ENCODE measurements at regions not wholly inside any gene's neighbourhood (a gene's known extent, or its start where the extent isn't known, plus 50 kb on each side); places are given as distances from the start of the nearest gene placed in this dataset.
"Not testable (repeated sequence)": the region's sequence is repeated elsewhere in the genome, so short reads cannot be mapped to it uniquely, and the experiment has no call there.

DNA sequence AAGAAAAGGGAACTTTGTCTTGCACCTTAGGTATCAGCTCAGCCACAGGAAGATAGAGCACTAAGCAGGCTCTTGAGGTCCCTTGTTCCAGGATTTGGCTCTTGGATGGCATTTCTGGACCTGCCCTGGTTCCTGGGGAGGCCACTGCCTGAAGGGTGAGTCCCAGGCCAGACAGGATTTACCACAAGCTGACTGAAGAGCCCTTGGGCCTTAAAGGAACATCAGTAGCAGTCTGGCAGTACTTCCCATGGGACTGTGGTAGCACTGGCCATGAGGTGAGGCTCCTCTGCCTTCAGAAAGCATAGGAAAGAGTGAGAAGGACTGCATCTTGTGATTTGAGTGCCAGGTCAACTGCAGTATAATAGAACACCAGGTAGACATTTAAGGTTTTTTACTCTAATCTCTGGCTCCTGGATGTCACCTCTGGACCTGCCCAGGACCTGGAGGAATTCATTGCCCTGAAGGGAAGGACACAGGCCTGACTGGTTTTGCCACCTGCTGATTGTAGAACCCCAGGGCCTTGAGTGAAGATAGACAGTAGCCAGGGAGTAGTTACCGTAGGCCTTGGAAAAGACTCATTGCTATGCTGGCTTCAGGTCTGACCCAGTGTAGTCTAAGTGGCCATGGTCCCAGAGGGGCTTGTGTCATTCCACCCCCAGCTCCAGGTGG lies 154.4 kb upstream of the CREB1 start:
- in situ Hi-C loops (cut with HindIII; ENCODE audit: low pct_unique_long_range_greater_than_20kb, low sequenced_read_pairs): no loop called here
- DNase-seq (ENCODE audit: low read depth): no peak

DNA sequence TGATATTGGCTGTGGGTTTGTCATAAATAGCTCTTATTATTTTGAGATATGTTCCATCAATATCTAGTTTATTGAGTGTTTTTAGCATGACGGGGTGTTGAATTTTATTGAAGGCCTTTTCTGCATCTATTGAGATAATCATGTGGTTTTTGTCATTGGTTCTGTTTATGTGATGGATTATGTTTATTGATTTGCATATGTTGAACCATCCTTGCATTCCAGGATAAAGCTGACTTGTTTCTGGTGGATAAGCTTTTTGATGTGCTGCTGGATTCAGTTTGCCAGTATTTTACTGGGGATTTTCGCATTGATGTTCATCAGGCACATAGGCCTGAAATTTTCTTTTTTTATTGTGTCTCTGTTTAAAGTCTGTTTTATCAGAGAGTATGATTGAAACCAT lies 151.1 kb upstream of the CREB1 start:
- in situ Hi-C loops (cut with HindIII; ENCODE audit: low pct_unique_long_range_greater_than_20kb, low sequenced_read_pairs); DNase-seq (ENCODE audit: low read depth): not testable (repeated sequence)

DNA sequence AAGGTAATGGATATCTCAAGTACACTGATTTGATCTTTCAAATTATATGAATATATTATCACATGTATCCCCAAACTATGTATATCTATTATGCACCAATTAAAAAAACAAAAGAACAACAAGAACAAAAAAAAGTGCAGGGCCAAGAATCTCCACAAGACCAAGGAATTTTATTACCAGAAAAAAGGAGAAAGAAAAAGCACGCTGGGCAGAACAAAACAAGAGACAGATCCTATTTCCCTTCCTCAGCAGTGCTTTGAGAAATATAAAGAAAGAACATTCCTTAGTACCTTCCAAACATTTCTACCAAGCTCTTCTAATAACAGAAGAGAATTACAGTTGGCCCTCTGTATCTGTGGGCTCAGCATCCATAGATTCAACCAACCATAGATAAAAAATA lies 144.7 kb upstream of the CREB1 start:
- in situ Hi-C loops (cut with HindIII; ENCODE audit: low pct_unique_long_range_greater_than_20kb, low sequenced_read_pairs): no loop called here
- DNase-seq (ENCODE audit: low read depth): no peak

DNA sequence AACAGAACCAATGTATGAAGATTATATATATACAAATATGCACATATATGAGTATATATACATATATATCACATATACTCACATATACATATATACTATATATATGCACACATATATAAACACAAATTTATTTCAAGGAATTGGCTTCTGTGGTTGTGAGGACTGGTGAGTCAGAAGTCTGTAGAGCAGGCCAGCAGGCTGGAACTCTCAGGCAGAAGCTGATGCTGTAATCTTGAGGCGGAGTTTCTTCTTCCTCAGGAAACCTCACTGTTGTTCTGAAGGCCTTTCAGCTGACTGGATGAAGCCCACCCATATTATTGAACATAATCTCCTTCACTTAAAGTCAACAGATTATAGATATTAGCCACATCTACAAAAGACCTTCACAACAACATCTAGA lies 143.9 kb upstream of the CREB1 start:
- in situ Hi-C loops (cut with HindIII; ENCODE audit: low pct_unique_long_range_greater_than_20kb, low sequenced_read_pairs): no loop called here
- DNase-seq (ENCODE audit: low read depth): no peak

DNA sequence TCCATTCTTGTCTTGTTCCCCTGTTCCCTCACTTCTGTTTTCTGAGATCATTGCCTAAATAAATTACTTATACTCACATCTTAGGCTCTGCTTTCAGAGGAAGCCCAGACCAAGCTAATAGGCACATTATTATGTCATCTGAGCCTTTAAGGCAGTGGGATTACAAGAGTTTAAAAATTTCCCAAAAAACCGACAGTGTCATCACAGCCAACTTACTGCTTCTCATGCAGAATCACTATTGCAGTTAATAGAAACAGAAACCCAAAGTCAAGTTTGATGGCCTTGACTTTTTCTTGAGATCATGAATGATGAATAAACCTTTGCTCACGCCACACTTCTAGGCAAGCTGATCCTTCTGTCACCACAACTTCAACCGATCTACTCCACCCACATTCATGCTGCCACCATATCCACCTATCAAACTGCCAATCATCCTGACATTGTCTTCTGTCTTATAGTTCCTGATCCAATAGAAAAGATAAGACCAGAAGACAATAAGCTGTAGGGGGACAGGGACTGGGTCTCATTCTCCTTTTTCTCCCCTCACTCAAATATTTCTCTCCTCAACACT lies 142.7 kb upstream of the CREB1 start:
- no peak for DNase-seq (ENCODE audit: low read depth)
- in situ Hi-C loops (cut with HindIII; ENCODE audit: low pct_unique_long_range_greater_than_20kb, low sequenced_read_pairs): no loop called here

DNA sequence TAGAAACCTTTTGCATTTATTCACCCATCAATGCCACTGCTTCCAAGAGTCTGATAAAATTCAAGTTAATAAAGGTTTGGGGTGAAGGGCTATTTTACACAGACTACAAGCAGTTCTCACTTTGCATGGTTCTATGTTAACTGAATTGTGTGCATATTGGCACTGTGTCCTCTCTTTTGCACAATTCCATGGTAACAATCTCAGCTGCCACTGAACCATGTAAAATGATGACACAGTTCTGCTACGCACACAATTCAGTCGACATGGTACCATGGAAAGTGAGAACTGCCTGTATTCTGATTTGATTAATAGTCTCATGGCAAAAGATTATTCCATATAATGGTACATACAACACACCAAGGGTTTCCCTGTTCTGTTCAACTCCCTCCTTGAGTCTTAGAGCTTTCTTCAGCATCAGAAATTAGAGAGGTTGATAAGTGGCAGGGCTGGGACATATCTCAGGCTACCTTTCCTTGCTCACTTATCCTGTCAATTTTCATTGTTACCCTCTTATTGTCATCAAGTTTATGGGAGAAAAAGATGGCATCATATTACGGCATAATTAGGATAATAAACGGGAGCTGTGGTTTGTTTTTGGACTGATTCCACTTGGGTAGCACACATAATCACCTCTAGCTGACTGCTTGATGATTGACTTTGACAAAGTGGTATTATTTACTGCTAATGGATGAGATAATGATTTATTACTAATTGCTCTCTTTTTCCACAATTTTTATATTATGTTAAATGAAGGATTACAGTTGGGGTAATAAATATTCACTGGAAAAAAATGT lies 139.3 kb upstream of the CREB1 start:
- no peak for DNase-seq (ENCODE audit: low read depth)

DNA sequence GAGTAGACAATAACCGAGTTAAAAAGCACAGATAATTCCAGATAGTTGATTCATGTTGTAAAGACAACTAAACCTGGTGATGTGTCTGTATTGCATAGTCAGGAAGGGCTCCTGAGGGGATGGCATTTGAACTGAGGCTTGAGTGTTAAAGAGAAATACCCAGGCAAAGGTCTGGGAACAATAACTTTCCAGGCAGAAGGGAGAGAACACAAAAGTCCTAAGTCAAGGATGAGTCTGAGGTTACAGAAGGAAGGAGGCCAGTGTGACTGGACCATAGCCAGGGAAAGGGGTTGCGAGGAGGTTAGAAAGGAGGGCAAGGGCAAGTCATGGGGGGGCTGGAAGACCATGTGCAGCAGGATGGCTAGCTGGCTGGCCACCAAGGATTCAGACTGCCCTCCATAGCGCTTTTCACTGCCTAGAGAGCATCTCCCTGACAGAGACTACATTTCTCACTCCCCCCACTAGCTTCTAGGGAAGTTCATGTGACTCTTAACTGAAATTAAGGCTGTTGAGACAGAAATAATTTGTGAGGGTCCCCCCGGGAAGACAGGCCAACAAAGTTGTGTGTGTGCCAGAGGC lies 135.5 kb upstream of the CREB1 start:
- in situ Hi-C loops (cut with HindIII; ENCODE audit: low pct_unique_long_range_greater_than_20kb, low sequenced_read_pairs): no loop called here
- no peak for DNase-seq (ENCODE audit: low read depth)

More for the DNA sequence above, 139.3 kb upstream of the CREB1 start:
- in situ Hi-C loops (cut with HindIII; ENCODE audit: low pct_unique_long_range_greater_than_20kb, low sequenced_read_pairs): no loop called here

DNA sequence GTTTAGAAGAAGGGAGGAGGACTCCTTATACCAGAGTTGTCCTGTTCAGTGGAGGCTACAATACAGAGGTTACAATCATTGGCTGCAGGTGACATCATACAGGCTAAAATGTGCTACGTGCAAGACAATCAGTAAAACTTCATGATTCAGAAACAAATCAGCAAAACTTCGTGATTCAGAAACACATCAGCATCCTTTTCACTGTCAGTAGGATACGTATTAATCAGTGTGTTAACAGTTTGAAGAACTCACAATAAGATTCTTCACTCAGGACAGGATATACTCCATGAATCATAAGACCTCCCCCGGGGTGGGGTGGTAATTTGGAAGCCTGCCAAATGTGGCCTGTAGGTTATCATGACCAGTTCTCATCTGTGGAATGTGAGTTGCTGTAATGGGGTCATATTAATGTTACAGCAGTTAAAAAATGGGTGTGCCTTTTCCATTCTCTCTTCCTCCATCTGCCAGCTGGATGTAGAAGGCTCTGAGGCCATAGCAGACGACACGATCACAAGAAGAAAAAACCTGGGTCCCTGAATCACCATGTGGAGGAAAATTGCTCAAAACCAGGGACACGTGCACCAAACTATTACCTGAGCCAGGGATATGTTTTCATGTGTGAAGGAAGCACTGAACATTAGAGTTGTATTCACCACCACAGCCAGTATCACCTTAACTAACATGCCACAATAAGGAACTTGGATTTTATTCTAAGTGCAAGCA lies 134.8 kb upstream of the CREB1 start:
- DNase-seq (ENCODE audit: low read depth): peak; percentile 96
- in situ Hi-C loops (cut with HindIII; ENCODE audit: low pct_unique_long_range_greater_than_20kb, low sequenced_read_pairs): no loop called here

DNA sequence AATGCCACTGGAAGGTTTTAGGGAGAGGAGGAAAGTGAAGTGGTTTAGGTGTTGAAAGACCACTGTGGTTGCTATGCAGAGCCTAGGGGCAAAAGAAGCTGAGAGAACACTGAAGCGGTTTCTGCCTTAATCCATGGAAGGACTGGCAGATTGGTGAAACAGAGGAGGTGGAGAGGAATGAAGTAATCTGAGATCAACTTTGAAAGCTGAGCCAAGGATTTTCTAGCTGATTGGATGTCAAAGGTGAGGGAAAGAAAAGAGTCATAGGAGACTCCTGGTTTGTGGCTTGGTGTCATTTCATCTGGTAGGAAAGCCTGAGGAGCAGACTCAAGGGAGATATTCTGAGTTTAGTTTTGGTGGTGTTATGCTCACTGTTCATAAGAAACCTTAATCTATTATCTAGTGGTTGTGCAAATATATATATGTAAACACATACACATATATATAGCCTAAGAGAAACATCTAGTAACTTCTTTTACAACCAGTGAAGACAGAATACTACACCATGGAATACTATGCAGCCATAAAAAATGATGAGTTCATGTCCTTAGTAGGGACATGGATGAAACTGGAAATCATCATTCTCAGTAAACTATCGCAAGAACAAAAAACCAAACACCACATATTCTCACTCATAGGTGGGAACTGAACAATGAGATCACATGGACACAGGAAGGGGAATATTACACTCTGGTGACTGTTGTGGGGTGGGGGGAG lies 134.1 kb upstream of the CREB1 start:
- in situ Hi-C loops (cut with HindIII; ENCODE audit: low pct_unique_long_range_greater_than_20kb, low sequenced_read_pairs): no loop called here
- no peak for DNase-seq (ENCODE audit: low read depth)

DNA sequence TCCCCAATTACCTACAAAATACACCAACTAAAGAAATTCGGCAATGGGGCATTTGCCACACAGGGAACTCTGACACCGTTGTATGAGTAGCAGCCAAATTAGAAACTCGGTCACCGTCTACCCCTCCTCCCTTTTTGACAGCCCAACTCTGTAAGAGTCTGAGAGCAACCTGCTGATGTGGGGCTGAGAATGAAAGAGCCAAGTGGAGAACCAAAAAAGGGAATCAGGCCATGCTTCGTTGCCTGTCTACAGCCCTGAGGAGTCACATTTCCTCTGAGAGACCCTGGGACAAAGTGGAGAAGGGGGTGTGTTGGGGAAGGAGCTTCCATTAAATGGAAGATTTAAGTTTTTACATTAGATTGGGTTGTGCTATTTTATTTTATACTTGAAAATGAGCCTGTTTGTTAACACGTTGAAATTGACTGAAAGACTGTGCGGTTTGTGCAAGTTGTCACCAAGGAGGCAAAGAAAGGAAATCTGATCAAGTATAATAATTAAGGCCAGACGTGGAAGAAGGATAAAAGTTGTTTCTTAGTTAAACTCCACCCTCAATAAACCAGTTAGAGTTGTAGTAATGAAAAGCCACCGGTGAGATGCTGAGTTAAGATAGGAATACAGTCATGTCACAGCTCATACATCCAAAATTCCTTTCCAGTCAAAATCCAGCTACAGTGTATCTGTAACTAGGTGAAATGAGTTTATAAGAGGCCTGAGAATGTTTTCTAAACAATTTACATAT lies 131.7 kb upstream of the CREB1 start:
- DNase-seq (ENCODE audit: low read depth): no peak
- in situ Hi-C loops (cut with HindIII; ENCODE audit: low pct_unique_long_range_greater_than_20kb, low sequenced_read_pairs): no loop called here

DNA sequence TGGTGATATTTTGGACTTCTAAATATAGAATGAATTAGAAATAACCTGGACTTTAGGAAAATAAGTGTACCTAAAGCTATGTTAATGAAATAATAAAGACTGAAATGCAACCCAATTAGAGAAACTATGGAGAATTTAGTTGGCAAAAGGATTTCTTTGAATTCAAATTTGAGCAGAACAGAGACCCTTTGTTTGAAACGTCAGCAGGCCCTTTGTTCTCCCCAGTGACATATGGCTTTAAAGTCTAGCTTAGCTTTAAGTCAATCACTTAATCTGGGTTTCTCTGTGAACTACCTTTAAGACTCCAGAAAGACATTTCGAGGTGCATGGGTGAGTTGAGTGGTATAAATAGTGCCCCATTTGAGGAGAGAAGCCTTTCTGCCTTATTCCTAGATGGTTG lies 130.5 kb upstream of the CREB1 start:
- DNase-seq (ENCODE audit: low read depth): no peak
- in situ Hi-C loops (cut with HindIII; ENCODE audit: low pct_unique_long_range_greater_than_20kb, low sequenced_read_pairs): no loop called here

DNA sequence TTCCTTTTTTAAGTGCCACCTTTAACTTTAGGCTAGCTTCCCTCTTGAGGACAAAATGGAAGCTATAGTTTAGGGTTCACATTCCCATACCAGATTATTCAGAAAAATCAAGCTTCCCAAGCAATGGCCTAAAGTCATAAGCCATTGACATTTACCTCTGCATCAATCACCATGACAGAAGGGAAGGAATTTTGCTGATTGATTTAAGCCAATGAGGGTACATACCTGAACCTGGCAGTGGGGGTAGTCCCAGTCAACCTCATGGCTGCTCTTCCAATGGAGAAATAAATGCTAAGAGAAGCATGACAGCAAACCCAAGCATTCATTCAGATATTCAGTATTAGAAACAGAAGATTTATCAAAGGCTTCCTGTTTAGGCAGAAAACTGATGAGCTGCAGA lies 128.4 kb upstream of the CREB1 start:
- in situ Hi-C loops (cut with HindIII; ENCODE audit: low pct_unique_long_range_greater_than_20kb, low sequenced_read_pairs): no loop called here
- no peak for DNase-seq (ENCODE audit: low read depth)

DNA sequence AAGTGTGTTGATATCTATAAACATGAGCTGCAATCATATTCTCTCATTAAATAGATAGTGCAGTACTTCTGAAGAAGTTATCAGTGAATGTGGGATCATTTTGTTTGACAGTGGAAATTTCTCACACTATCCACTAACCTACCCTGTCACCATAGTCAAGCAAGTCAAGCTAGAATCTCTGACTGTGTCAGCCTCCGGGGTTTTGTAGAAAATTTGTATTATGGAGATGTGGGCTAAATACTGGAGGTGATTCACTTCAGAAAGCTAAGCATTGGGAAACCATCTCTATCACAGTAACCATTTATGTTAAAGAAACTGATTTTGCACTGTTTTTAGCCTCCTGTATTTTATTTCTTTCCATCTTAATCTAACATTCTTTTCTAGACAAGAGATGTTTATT lies 126.6 kb upstream of the CREB1 start:
- in situ Hi-C loops (cut with HindIII; ENCODE audit: low pct_unique_long_range_greater_than_20kb, low sequenced_read_pairs): no loop called here

DNA sequence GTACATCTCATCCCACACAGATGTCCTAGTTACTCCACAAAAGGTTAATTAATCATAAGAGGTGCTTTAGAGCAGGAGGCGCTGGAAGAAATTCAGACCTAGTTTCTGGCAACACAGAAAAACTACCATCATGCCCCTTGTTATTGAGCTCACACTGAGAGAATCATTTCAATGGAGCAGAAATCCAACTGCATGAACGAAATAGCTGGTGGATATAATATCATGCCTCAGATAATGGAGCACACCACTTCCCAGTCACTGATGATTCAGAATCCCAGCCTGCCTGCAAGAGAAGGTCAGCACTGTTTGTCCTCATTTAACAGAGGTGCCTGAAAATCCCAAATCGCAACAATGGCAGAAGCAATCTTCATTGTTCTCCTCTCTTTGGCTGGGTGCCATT lies 125.8 kb upstream of the CREB1 start:
- in situ Hi-C loops (cut with HindIII; ENCODE audit: low pct_unique_long_range_greater_than_20kb, low sequenced_read_pairs): no loop called here
- DNase-seq (ENCODE audit: low read depth): no peak

More for the DNA sequence above, 126.6 kb upstream of the CREB1 start:
- DNase-seq (ENCODE audit: low read depth): no peak

DNA sequence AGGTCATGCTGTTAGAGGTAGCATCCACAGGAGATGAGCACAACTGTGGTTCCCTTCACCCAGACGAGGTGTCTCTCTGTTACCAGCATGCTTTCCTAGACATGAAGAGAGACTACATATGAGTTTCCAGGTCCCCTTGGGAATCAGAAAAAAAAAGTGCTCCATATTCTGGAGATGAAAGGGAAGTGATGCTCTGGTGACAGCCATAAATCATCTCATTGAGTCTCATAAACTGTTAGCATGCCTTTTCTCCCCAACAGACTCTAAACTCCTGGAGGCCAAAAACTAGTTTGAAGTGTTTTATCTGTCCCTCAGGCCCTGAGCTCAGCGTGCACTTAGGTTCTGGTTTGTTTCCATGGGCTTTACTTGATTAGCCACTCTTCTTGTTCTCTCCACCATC lies 124.6 kb upstream of the CREB1 start:
- in situ Hi-C loops (cut with HindIII; ENCODE audit: low pct_unique_long_range_greater_than_20kb, low sequenced_read_pairs): no loop called here
- no peak for DNase-seq (ENCODE audit: low read depth)

DNA sequence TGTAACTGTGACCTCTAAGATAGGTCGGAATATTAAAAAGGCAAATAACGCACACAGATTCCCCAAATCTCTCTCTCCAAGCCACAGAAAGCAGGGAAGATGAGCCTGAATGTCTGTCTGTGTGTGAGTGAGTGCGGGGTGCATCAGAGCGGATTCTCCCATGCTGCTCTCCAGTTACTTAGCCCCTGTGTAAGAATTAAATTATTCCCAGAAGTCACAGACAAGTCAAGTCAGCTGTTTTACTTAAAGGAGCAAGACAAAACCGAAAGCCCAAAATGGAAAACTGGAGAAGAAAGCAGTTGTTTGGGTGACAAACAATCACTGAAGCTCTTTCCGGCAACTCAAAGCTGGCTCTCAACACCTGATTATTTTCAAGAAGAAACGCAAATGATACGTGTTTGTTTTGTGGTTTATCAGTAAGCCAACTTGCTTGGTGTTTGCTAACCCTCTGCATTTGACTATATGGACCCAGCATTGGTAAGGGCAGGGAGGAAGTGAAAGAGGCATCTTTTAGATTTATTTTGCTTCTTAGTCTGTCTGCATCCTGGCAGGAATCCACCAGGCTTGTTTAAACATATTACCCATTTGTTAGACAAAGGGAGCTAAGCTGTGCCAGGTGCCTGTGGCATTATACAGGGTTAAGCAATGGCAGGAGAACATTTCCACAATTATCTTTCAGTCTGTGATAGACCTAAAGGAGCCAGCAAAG lies 121.5 kb upstream of the CREB1 start:
- no peak for DNase-seq (ENCODE audit: low read depth)
- in situ Hi-C loops (cut with HindIII; ENCODE audit: low pct_unique_long_range_greater_than_20kb, low sequenced_read_pairs): no loop called here

DNA sequence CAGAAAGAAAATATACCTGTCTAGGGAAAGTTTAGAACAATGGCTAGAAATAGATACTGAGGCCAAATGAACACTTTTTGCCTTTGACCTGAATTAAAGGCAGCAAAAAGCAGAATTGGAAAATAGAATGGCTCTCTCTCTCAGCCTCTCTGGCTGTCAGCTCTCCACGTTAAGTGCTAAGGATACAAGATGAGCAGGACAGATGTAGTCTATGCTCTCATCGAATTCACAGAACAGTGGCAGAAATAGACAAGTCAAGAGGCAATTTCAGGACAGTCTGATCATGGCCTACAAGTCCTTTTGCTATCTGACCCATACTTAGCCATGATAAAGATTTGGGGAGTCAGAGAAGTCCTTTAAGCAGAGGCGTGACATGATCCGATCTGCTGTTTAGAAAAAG lies 120.2 kb upstream of the CREB1 start:
- DNase-seq (ENCODE audit: low read depth): no peak
- in situ Hi-C loops (cut with HindIII; ENCODE audit: low pct_unique_long_range_greater_than_20kb, low sequenced_read_pairs): no loop called here
